NCI-H2029 (cell line): ENCODE measurements at regions not wholly inside any gene's neighbourhood (a gene's known extent, or its start where the extent isn't known, plus 50 kb on each side); places are given as distances from the start of the nearest gene placed in this dataset.
"Not testable (repeated sequence)": the region's sequence is repeated elsewhere in the genome, so short reads cannot be mapped to it uniquely, and the experiment has no call there.

Experiments
- DNase-seq: peaks from one replicate; lab custom pipeline; 2025; lab: John Stamatoyannopoulos, UW

GRCh38 chr9:102728946-102729345, 266.2 kb upstream of the CYLC2 start:
- DNase-seq: no peak

GRCh38 chr9:102714184-102714583, 280.9 kb upstream of the CYLC2 start:
- no peak for DNase-seq

GRCh38 chr9:102712910-102713309, 282.2 kb upstream of the CYLC2 start:
- DNase-seq: not testable (repeated sequence)

GRCh38 chr9:102700936-102701335, 294.2 kb upstream of the CYLC2 start:
- no peak for DNase-seq

- DNase-seq: no peak
Observed at GRCh38 chr9:102669220-102669619, 325.9 kb upstream of the CYLC2 start.

- DNase-seq: no peak
Observed at GRCh38 chr9:102652471-102652870, 342.7 kb upstream of the CYLC2 start.

- no peak for DNase-seq
Observed at GRCh38 chr9:102650896-102651295, 344.2 kb upstream of the CYLC2 start.

- DNase-seq: no peak
Observed at GRCh38 chr9:102642651-102643050, 352.5 kb upstream of the CYLC2 start.

GRCh38 chr9:102631559-102631958, 363.6 kb upstream of the CYLC2 start:
- DNase-seq: no peak

GRCh38 chr9:102609461-102609860, 385.7 kb upstream of the CYLC2 start:
- no peak for DNase-seq

- not testable (repeated sequence) for DNase-seq
Observed at GRCh38 chr9:102603198-102604195, 391.6 kb upstream of the CYLC2 start.

GRCh38 chr9:102594241-102594640, 400.9 kb upstream of the CYLC2 start:
- no peak for DNase-seq

- DNase-seq: no peak
Observed at GRCh38 chr9:102587281-102587680, 407.9 kb upstream of the CYLC2 start.

GRCh38 chr9:102569436-102569835, 425.7 kb upstream of the CYLC2 start:
- no peak for DNase-seq

- no peak for DNase-seq
Observed at GRCh38 chr9:102551346-102551745, 443.8 kb upstream of the CYLC2 start.

GRCh38 chr9:102550886-102551285, 444.2 kb upstream of the CYLC2 start:
- DNase-seq: no peak

GRCh38 chr9:102550266-102550665, 444.9 kb upstream of the CYLC2 start:
- DNase-seq: no peak

- no peak for DNase-seq
Observed at GRCh38 chr9:102534031-102534430, 461.1 kb upstream of the CYLC2 start.

- no peak for DNase-seq
Observed at GRCh38 chr9:102521097-102521755, 473.9 kb upstream of the CYLC2 start.

GRCh38 chr9:102519423-102519822, 475.7 kb upstream of the CYLC2 start:
- DNase-seq: no peak

- peak; percentile 82 for DNase-seq
Observed at GRCh38 chr9:102518324-102518723, 476.8 kb upstream of the CYLC2 start.

GRCh38 chr9:102514541-102514940, 480.6 kb upstream of the CYLC2 start:
- peak; percentile 79 for DNase-seq

- no peak for DNase-seq
Observed at GRCh38 chr9:102507044-102507687, 488.0 kb upstream of the CYLC2 start.
